HFF-Myc (cell line): ENCODE measurements at regions not wholly inside any gene's neighbourhood (a gene's known extent, or its start where the extent isn't known, plus 50 kb on each side); places are given as distances from the start of the nearest gene placed in this dataset.

ENCODE experiments used
- DNase-seq: peaks from one replicate; pipeline ENCODE4 v3.0.0-alpha.2; 2011; ENCODE audit warnings: low read depth; ENCODE audit errors: extremely low read depth
- H3K4me3 ChIP-seq: replicated peaks from 2 replicates; pipeline ENCODE4 v1.5.1; 2011; ENCODE audit warnings: low read depth, mild to moderate bottlenecking, control low read depth, low read length
- CTCF ChIP-seq: IDR thresholded peaks from 2 replicates; pipeline ENCODE4 v1.5.1; 2012; ENCODE audit warnings: mild to moderate bottlenecking, low read depth, low read length, control low read depth; ENCODE audit errors: missing control alignments

- TF ChIP-seq CTCF, result no peak
- DNase-seq, result no peak
- no peak overlapping the region for H3K4me3 ChIP-seq
Observed at GRCh38 chr15:27601239-27601960, 497.7 kb downstream of the OCA2 start.

GRCh38 chr15:27599034-27599433 is 500.1 kb downstream of the OCA2 start:
- no peak for TF ChIP-seq CTCF
- H3K4me3 ChIP-seq, result no peak overlapping the region
- DNase-seq, result no peak

DNA sequence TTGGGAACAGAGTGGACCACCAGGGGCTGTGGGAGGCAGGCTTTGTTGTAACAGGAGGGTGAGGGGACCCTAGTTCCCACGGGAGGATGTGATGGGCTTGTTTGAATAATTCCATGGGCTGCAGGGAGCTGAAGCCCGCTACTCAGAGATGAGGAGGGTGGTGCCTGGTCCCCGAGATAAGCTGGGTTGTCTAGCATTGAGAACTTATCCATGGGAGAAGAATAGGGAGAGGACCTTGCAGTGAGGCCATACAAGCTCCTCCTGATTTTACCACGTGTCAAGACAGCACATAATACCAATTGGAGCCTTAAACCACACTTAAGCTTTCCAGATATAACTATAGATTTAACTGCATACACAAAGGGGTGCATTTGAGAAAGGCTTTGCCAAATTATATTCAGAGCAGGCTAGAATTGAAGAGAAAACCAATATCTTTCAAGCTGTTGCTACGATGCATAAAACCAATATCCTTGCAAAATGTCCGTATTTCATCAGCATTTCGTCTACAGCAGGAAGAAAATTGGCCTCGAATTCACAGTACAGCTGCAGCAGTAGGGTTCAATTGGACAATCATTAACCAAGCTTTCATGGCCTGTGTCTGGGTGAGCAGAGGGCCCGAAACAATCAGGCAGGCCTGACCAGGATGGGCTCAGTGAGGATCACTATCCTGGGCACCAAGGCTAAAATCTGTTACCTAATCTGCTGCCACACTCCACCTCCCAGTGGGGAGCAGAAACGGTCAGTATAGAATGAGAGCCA is 500.7 kb downstream of the OCA2 start:
- TF ChIP-seq CTCF, result no peak
- no peak for DNase-seq
- H3K4me3 ChIP-seq, result no peak overlapping the region

GRCh38 chr15:27595211-27595610 is 503.9 kb downstream of the OCA2 start:
- no peak overlapping the region for H3K4me3 ChIP-seq
- TF ChIP-seq CTCF, result no peak
- DNase-seq, result no peak

DNA sequence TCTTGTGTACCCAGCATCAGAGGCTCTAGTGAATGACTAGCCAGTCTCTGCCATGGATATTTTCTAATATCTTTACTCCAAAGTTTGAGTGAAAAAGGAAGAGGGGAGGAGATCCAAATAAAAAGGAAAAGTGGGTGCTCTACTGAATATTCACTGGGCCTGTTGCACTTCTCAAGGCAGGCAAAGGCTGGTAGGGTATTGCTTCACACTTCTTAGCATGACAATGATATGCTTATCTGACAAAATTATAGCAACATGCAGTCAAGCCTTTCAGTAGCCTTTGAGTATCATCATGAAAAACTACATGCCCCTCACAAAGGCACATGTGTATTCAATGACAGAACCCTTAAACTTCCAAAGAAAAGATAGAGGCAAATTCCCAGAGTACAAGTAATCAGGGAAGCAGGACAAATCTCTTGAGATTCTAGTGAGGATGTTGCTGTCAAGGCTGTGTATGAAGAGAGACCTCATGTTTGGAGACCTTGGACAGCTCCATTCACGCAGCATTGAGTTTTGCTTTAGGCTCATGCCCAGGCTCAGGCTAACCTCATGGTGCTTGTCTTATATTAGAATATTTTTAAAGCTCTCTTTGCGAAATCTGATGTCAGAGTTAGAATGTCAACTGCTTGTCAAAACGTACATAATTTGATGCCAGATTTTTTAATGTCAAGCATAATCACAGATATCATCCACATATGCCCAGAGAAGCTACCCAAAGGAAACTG is 506.9 kb downstream of the OCA2 start:
- no peak for DNase-seq
- no peak overlapping the region for H3K4me3 ChIP-seq
- no peak for TF ChIP-seq CTCF
